Right ventricle myocardium superior (tissue), 1 donor: ENCODE measurements at regions not wholly inside any gene's neighbourhood (a gene's known extent, or its start where the extent isn't known, plus 50 kb on each side); places are given as distances from the start of the nearest gene placed in this dataset.
"Not testable (repeated sequence)": the region's sequence is repeated elsewhere in the genome, so short reads cannot be mapped to it uniquely, and the experiment has no call there.

Source experiments
- ATAC-seq: fragments of 200-7000 bp; cut with Tn5 transposase; one replicate; pipeline ENCODE4 v1.9.1; 2020; ENCODE audit warnings: mild to moderate bottlenecking; ENCODE audit not compliant: poor library complexity
- DNase-seq: peaks from one replicate; pipeline ENCODE4 v3.0.0-alpha.2; 2020
- intact Hi-C: fragments of 100-400 bp; cut with DNase I; formaldehyde crosslinking; loops from one replicate; pipeline ENCODE4 v1.11.2; 2022
- donor health status: DM: no; HTN: yes; CAD: no; lungs with severe emphysema.

- intact Hi-C loops = no loop called here
- DNase-seq = no peak
- ATAC-seq = no peak
These were observed 757.5 kb upstream of the CTNND2 start for GRCh38 chr5:12661617-12662370.

GRCh38 chr5:12660279-12661107, 756.2 kb upstream of the CTNND2 start:
- intact Hi-C loops = not testable (repeated sequence)

DNA sequence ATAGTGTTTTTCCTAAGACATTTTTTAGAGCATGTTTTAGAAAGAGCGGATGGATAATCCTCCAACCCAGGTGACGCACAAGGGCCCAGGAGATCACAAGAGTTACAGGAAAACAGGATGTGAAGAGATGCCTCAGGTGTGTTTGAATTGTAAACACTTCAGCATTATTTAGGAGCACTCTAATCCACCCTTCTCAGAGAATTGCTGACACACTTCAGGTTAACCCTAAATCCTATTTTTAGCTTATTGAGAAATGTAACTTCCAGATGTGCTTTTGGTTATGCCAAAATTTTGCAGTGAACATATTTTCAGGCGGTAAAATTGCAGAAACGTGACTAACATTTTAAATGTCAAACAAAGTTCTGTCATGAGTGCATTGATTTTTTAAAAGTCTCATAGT, 755.4 kb upstream of the CTNND2 start:
- intact Hi-C loops = no loop called here
- no peak for DNase-seq
- no peak for ATAC-seq

More at GRCh38 chr5:12660279-12661107, 756.2 kb upstream of the CTNND2 start:
- not testable (repeated sequence) for ATAC-seq, DNase-seq

DNA sequence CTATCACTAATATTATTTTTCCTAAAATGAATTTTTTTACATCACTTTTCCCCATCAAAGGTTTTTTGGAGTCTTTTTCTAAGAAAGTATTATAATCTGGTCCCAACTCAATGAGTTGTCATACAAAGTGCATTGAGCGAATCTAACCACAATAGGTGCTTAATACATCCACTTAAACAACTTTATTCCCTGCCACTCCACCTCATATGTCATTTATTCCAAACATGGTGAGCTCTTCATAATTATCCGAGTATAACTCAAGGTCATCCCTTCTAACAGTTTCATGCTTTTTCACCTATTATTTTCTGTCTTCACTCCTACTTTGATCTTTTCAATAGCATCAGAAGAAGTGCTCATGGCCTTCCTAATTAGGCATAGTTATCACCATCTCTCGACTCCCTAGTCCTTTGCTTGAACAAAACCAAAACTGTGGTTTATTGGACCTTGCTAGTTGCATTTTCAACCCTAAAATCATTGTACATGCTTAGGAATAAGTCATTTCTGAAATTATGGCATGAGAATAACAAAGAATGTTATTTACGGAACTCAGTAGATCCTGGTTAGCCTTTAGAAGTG, 754.7 kb upstream of the CTNND2 start:
- ATAC-seq (no peak), DNase-seq (no peak)
- intact Hi-C loops = no loop called here

- DNase-seq, intact Hi-C loops: not testable (repeated sequence)
These were observed 753.7 kb upstream of the CTNND2 start for GRCh38 chr5:12657914-12658474.

DNA sequence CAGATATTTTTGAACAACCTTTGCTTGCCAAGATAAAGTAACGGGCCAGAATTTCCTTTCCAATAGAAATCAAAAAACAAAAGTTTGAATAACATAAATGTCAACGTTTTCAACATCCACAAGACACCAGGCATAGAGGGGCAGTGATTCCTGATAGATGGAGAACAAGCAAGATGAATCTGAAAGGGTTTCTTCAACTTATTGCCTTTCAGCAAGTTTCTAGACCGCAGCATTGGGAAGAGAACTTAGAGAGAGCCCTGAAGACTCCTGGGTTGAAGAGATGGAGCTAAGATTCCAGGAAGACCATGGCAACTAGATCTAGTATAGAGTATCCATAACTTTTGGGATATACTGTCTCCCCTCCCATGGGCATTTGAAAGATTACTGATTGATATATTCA, 751.4 kb upstream of the CTNND2 start:
- ATAC-seq (no peak), DNase-seq (no peak)
- intact Hi-C loops = no loop called here

More at GRCh38 chr5:12657914-12658474, 753.7 kb upstream of the CTNND2 start:
- ATAC-seq = not testable (repeated sequence)

DNA sequence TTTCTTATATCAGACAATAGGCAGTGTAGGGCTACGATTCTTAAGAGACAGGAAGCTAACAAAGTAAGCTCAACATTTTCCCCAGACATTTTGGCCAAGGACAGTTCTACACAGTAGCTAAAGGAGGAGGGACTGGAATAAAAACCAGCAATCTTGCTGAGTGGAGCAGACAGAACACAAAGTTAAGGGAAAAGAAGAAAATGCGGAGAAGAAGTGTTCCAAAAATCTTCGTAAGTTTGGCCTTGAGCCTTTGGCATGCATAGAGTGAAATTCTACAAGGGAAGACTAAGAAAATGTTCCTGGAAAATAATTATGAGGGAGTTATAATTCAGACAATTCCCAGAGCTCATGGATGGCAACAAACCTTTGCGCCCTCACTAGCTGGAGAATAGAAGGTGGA, 748.0 kb upstream of the CTNND2 start:
- no peak for ATAC-seq
- no peak for DNase-seq
- intact Hi-C loops = no loop called here

DNA sequence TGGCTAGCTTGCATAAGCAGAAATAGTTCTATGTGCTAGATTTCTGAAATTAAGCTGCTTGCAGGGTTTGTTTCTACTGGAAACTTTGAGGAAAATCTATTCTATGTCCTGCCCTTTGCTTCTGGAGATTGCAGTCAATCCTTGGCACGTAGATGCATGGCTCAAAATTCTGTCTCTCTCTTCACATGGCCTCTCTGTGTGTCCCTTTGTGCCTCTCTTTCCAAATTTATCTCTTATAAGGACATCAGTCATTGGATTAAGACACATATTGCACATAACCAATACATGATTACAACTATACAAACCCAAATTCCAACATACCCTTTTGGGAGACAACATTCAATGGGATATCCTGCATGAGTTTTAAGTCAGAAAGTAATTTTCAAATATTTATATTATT, 744.3 kb upstream of the CTNND2 start:
- intact Hi-C loops = no loop called here
- ATAC-seq (no peak), DNase-seq (no peak)

- DNase-seq = no peak
- intact Hi-C loops = no loop called here
- ATAC-seq = no peak
These were observed 743.4 kb upstream of the CTNND2 start for GRCh38 chr5:12647613-12648012.

DNA sequence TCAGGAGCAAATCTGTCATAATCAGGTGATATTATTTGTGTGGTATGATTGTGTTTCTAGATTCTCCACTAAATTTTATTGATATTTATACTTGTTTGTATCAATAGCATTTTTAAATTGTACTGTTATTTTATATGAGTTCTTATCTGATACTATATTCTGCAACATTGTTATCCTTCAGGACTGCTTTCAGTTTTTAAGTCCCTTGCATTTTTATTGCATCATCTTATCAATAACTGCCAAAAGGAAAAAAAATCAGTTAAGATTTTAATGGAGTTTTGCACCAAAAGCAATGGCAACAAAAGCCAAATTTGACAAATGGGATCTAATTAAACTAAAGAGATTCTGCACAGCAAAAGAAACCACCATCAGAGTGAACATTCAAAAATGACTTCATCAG, 741.3 kb upstream of the CTNND2 start:
- ATAC-seq (no peak), DNase-seq (no peak)
- intact Hi-C loops = no loop called here

- no peak for ATAC-seq
- intact Hi-C loops = no loop called here
- DNase-seq = no peak
These were observed 732.0 kb upstream of the CTNND2 start for GRCh38 chr5:12636209-12636608.

- intact Hi-C loops = no loop called here
These were observed 722.3 kb upstream of the CTNND2 start for GRCh38 chr5:12626556-12626955.

GRCh38 chr5:12625667-12626263, 721.5 kb upstream of the CTNND2 start:
- intact Hi-C loops = no loop called here
- no peak for DNase-seq
- no peak for ATAC-seq

More at GRCh38 chr5:12626556-12626955, 722.3 kb upstream of the CTNND2 start:
- no peak for DNase-seq
- ATAC-seq = no peak

DNA sequence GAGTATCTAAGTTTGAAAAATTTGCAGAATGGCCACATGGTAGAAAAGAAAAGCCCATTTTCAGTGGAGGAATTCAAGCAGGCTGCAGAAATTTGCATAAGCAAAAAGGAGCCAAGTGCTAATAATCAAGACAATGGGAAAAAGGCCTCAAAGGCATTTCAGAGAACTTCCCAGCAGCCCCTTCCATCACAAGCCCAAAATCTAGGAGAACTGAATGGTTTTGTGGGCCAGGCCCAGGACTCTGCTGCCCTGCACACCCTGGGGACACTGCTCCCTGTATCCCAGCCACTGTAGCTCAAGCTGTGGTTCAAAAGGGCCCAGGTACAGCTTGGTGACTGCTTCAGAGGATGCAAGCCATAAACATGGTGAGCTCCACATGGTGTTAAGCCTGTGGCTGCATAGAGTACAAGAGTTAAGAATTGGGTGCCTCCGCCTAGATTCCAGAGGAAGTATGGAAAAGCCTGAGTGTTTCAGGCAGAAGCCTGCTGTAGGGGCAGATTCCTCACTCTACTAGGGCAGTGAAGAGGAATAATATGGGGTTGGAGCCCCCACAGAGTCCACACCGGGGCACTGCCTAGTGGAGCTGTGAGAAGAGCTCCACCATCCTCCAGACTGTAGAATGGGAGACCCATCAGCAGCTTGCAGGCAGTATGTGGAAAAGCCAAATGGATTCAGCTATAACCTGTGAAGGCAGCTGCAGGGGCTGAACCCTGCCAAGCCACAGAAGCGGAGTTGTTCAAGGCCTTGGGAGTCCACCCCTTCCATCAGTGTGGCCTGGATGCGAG, 720.7 kb upstream of the CTNND2 start:
- intact Hi-C loops = no loop called here
- ATAC-seq = no peak
- no peak for DNase-seq

- DNase-seq (no peak), ATAC-seq (no peak)
- intact Hi-C loops = no loop called here
These were observed 719.2 kb upstream of the CTNND2 start for GRCh38 chr5:12623408-12623807.

DNA sequence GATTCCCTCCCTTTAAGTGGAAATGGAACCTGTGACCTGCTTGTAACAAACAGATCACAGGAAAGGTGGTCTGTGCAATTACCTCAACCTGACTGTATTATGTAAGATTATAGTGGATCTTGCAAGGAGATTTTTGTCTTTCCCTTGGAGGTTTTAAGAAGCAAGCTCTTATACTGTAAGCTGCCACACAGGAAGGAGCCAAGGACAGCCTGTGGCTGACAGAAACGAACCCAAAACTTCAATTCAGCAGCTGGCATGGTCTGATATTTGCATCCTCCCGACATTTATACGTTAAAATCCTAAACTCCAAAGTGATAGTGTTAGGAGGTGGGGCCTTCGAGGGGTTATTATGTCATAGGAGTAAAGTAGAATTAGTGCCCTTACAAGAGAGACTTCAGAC, 711.8 kb upstream of the CTNND2 start:
- intact Hi-C loops = no loop called here
- ATAC-seq (no peak), DNase-seq (no peak)

DNA sequence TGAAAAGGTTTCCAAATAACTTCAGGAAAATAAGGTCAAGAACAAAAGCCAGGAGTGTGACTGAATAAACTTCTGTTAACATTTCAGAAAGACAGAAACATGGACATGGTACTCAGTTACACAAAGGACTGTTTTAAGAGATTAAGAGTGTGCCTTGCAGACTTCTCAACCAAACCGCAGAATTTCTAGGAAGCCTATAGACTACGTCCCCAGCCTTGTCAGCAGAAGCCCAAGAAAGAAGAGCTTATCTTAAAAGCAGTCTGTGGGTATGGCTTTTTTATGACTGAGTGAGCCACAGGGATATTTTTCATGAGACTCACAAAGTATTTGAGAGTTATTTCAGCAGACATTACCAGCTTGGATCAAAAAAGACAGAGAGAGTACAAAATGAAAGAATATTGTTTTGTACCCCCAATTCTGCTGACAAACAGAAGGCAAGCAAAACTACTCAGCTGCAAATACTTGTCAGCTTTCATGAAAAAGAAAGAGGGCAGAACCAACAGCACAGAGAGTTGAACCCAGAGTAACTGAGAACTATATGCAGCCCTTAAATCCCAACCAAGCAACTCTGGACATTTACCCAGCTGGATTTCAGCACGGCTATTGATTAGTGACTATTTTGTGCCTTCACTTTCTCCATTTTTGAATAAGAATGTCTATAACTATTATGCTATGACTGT, 711.0 kb upstream of the CTNND2 start:
- intact Hi-C loops = no loop called here
- ATAC-seq (no peak), DNase-seq (no peak)

- intact Hi-C loops = no loop called here
- DNase-seq (no peak), ATAC-seq (no peak)
These were observed 710.4 kb upstream of the CTNND2 start for GRCh38 chr5:12614608-12615007.
